Astrocyte (in vitro differentiated cells and primary cell): ENCODE measurements at regions not wholly inside any gene's neighbourhood (a gene's known extent, or its start where the extent isn't known, plus 50 kb on each side); places are given as distances from the start of the nearest gene placed in this dataset.

Experiments
- DNase-seq: peaks from one replicate; pipeline ENCODE4 v3.0.0-alpha.2; 2010; ENCODE audit warnings: low read depth
- FAIRE-seq: peaks from 2 replicates; lab custom pipeline; 2011; peaks lifted over from hg19 to GRCh38; lab: Jason Lieb, UNC
- H2AFZ ChIP-seq: 2 replicates; pipeline ENCODE4 v1.6.0; 2012; ENCODE audit warnings: low read depth, low read length, inconsistent platforms
- H3K27ac ChIP-seq: 2 replicates; pipeline ENCODE4 v1.5.1; 2011; ENCODE audit warnings: low read depth, low read length, inconsistent platforms
- H3K27me3 ChIP-seq: 2 replicates; pipeline ENCODE4 v1.6.0; 2011; ENCODE audit warnings: low read length, inconsistent platforms; ENCODE audit not compliant: insufficient read depth
- H3K36me3 ChIP-seq: 2 replicates; pipeline ENCODE4 v1.5.1; 2011; ENCODE audit warnings: low read length, inconsistent platforms; ENCODE audit not compliant: insufficient read depth
- H3K4me1 ChIP-seq: 2 replicates; pipeline ENCODE4 v1.5.1; 2011; ENCODE audit warnings: low read length, inconsistent platforms; ENCODE audit not compliant: insufficient read depth
- H3K4me2 ChIP-seq: 2 replicates; pipeline ENCODE4 v1.6.0; 2012; ENCODE audit warnings: low read length, inconsistent platforms
- H3K4me3 ChIP-seq: 2 replicates; pipeline ENCODE4 v1.5.1; 2011; ENCODE audit warnings: low read depth, mild to moderate bottlenecking, low read length, inconsistent platforms; ENCODE audit not compliant: insufficient read depth
- H3K79me2 ChIP-seq: 2 replicates; pipeline ENCODE4 v1.6.0; 2012; ENCODE audit warnings: mild to moderate bottlenecking, low read length, inconsistent platforms; ENCODE audit not compliant: insufficient read depth
- H3K9ac ChIP-seq: 2 replicates; pipeline ENCODE4 v1.6.0; 2012; ENCODE audit warnings: mild to moderate bottlenecking, low read length, inconsistent platforms
- H3K9me3 ChIP-seq: 2 replicates; pipeline ENCODE4 v1.5.1; 2012; ENCODE audit warnings: low read depth, mild to moderate bottlenecking, low read length, inconsistent platforms; ENCODE audit not compliant: insufficient read depth
- H4K20me1 ChIP-seq: 2 replicates; pipeline ENCODE4 v1.6.0; 2012; ENCODE audit warnings: low read length, inconsistent platforms; ENCODE audit not compliant: insufficient read depth
- H3K27ac Mint-ChIP-seq: one replicate; pipeline ENCODE4 v1.8.0; 2021; ENCODE audit warnings: mild to moderate bottlenecking, mixed read lengths; ENCODE audit not compliant: unreplicated experiment
- H3K27me3 Mint-ChIP-seq: one replicate; pipeline ENCODE4 v1.8.0; 2021; ENCODE audit warnings: low read depth, mixed read lengths; ENCODE audit not compliant: unreplicated experiment
- H3K36me3 Mint-ChIP-seq: one replicate; pipeline ENCODE4 v1.8.0; 2021; ENCODE audit warnings: low read depth, mixed read lengths; ENCODE audit not compliant: unreplicated experiment
- H3K4me1 Mint-ChIP-seq: one replicate; pipeline ENCODE4 v1.8.0; 2021; ENCODE audit warnings: low read depth, mixed read lengths; ENCODE audit not compliant: unreplicated experiment
- H3K4me3 Mint-ChIP-seq: one replicate; pipeline ENCODE4 v1.8.0; 2021; ENCODE audit warnings: mild to moderate bottlenecking, moderate library complexity, mixed read lengths; ENCODE audit not compliant: unreplicated experiment
- H3K9me3 Mint-ChIP-seq: one replicate; pipeline ENCODE4 v1.8.0; 2021; ENCODE audit warnings: mild to moderate bottlenecking, mixed read lengths; ENCODE audit not compliant: unreplicated experiment
- CTCF ChIP-seq: IDR thresholded peaks from 2 replicates; pipeline ENCODE4 v1.5.1; 2011; ENCODE audit warnings: low read depth, mild to moderate bottlenecking, inconsistent platforms, low read length, moderate library complexity; ENCODE audit not compliant: insufficient read depth
- EZH2 ChIP-seq: IDR thresholded peaks from 2 replicates; pipeline ENCODE4 v1.6.1; 2012; ENCODE audit warnings: mild to moderate bottlenecking, low read length, inconsistent platforms; ENCODE audit not compliant: insufficient read depth

GRCh38 chr17:22461460-22462145 is 769.3 kb downstream of the KCNJ18 start:
- Histone ChIP-seq H4K20me1 (no peaks in the 10 kb centered on the region), H3K36me3 (no peaks in the 10 kb centered on the region), H3K27me3 (no peaks in the 10 kb centered on the region), H2AFZ (no peak overlapping the region), H3K9ac (no peak overlapping the region), H3K4me3 (no peak overlapping the region), H3K79me2 (no peaks in the 10 kb centered on the region), H3K4me2 (no peak overlapping the region), H3K27ac (no peak overlapping the region), H3K9me3 (no peaks in the 10 kb centered on the region), H3K4me1 (no peaks in the 10 kb centered on the region)
- Mint-ChIP-seq H3K27ac (no peak overlapping the region), H3K4me3 (no peak overlapping the region), H3K36me3 (no peaks in the 10 kb centered on the region), H3K27me3 (no peaks in the 10 kb centered on the region), H3K4me1 (no peaks in the 10 kb centered on the region), H3K9me3 (peaks cover 22% of the 10 kb centered on the region)
- DNase-seq (no peak), FAIRE-seq (no peak)
- TF ChIP-seq EZH2 (no peak), CTCF (no peak)

GRCh38 chr17:22462461-22462860 is 770.1 kb downstream of the KCNJ18 start:
- no peaks in the 10 kb centered on the region for H3K79me2 ChIP-seq
- H3K4me2 ChIP-seq = no peak overlapping the region
- no peak overlapping the region for H3K9ac ChIP-seq
- no peak for DNase-seq
- no peak for FAIRE-seq
- Mint-ChIP-seq H3K27me3 (no peaks in the 10 kb centered on the region), H3K36me3 (no peaks in the 10 kb centered on the region), H3K4me3 (no peak overlapping the region), H3K4me1 (no peaks in the 10 kb centered on the region), H3K27ac (no peak overlapping the region), H3K9me3 (peaks cover 24% of the 10 kb centered on the region)
- H3K4me3 ChIP-seq = no peak overlapping the region
- no peak overlapping the region for H3K27ac ChIP-seq
- no peak for TF ChIP-seq EZH2
- TF ChIP-seq CTCF = no peak
- H3K4me1 ChIP-seq = no peaks in the 10 kb centered on the region
- no peaks in the 10 kb centered on the region for H3K9me3 ChIP-seq
- H3K27me3 ChIP-seq = no peaks in the 10 kb centered on the region
- no peaks in the 10 kb centered on the region for H3K36me3 ChIP-seq
- no peaks in the 10 kb centered on the region for H4K20me1 ChIP-seq
- no peak overlapping the region for H2AFZ ChIP-seq

GRCh38 chr17:22463110-22463850 is 771.0 kb downstream of the KCNJ18 start:
- H3K36me3 ChIP-seq = no peaks in the 10 kb centered on the region
- H3K79me2 ChIP-seq = no peaks in the 10 kb centered on the region
- no peaks in the 10 kb centered on the region for H3K4me1 ChIP-seq
- no peak overlapping the region for H3K9ac ChIP-seq
- no peak overlapping the region for H2AFZ ChIP-seq
- H3K4me3 Mint-ChIP-seq = no peak overlapping the region
- H3K4me3 ChIP-seq = no peak overlapping the region
- FAIRE-seq = no peak
- H3K9me3 Mint-ChIP-seq = peaks cover 22% of the 10 kb centered on the region
- H3K27me3 ChIP-seq = no peaks in the 10 kb centered on the region
- no peak for DNase-seq
- H3K9me3 ChIP-seq = peaks cover 2% of the 10 kb centered on the region
- H3K27me3 Mint-ChIP-seq = no peaks in the 10 kb centered on the region
- no peaks in the 10 kb centered on the region for H3K4me1 Mint-ChIP-seq
- no peak overlapping the region for H3K27ac Mint-ChIP-seq
- H3K4me2 ChIP-seq = no peak overlapping the region
- no peak for TF ChIP-seq EZH2
- no peaks in the 10 kb centered on the region for H4K20me1 ChIP-seq
- H3K36me3 Mint-ChIP-seq = no peaks in the 10 kb centered on the region
- no peak overlapping the region for H3K27ac ChIP-seq
